ENCODE measurements at regions not wholly inside any gene's neighbourhood (a gene's known extent, or its start where the extent isn't known, plus 50 kb on each side); places are given as distances from the start of the nearest gene placed in this dataset.
"Not testable (repeated sequence)": the region's sequence is repeated elsewhere in the genome, so short reads cannot be mapped to it uniquely, and the experiment has no call there.

DNA sequence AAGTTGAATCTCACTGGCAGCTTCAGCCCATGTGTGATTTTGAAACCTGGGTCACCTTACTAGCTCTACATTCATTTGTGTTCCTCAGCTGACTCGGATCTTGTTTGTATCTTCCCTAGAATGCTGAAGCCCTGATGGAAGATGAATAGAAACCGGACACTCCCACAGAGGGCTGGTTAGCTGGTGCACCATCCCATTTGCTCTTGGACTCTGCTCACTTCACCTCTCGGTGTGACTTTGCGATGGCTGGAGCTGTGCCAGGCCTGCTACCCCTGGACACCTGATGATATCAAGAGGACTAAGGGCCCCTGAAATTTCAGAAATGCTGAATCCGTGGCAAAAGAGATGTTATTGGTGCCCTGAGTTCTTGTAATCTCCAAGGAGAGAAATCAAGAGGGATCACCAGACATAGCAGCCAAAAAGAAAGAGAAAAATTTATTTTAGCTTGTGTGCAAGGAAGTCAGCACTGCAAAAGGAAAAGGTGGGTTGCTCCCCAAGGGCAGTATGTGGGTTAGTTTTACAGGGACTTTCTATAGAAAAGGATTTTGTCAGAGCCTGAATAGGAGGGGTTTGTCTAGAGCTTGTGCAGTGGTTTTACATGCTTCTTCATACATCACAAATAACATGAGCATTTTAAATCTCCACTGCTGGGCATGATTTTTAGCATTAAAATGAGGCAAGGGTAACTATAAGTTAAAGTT is 426.3 kb upstream of the NOX3 start:
- Histone ChIP-seq H3K36me3 (no peaks in the 10 kb centered on the region), H3K27ac (no peak overlapping the region), H3K27me3 (ENCODE audit: insufficient read depth, low read depth, severe bottlenecking) (no peaks in the 10 kb centered on the region), H3K9me3 (ENCODE audit: severe bottlenecking) (no peaks in the 10 kb centered on the region), H3K4me3 (ENCODE audit: low read depth, low read length) (no peak overlapping the region)
- no peak for DNase-seq
- no peak for TF ChIP-seq CTCF (IDR thresholded peaks at IDR 0.05; ENCODE audit: low read depth, low read length)

DNA sequence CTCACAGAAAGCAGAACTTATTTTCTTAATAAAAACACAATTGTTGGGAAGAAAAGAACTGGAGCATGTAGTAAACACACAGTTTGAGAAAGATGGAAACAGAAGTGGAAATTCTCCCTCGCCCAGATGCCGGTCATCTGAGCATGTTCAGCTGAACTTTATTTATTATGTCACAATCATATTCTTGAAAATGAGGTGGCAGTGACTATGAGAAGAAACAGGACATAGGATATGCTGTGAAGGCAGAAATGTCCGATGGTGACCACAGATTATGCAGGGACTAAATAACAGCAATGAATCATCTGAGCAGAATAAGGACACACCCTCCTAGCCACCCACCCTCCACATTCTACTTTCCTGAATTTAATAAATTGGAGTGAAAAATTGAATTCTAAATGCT is 425.3 kb upstream of the NOX3 start:
- no peaks in the 10 kb centered on the region for H3K9me3 ChIP-seq (ENCODE audit: severe bottlenecking)
- DNase-seq, result no peak
- H3K27ac ChIP-seq, result no peak overlapping the region
- H3K36me3 ChIP-seq, result no peaks in the 10 kb centered on the region
- no peaks in the 10 kb centered on the region for H3K27me3 ChIP-seq (ENCODE audit: insufficient read depth, low read depth, severe bottlenecking)
- no peak overlapping the region for H3K4me3 ChIP-seq (ENCODE audit: low read depth, low read length)
- no peak for TF ChIP-seq CTCF (IDR thresholded peaks at IDR 0.05; ENCODE audit: low read depth, low read length)

DNA sequence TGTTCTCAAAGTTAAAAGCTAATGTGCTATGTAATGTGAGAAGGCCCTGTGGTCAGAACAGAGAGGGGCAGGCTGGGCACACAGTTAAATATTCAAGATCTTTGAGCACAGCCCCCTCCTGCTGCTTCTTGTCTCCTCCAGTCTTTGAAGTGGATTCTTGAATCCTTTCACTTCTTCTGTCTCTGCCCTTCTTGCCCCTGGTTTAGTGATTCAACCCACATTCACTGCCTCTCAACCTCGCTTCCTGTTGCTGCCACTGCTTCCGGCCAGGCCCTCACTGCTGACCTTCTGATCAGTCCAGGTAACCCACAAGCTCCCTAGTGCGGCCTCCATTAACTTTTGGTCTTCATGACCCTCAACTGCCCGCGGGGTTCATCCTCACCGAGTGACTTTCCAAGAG is 417.3 kb upstream of the NOX3 start:
- Histone ChIP-seq H3K27ac (no peak overlapping the region), H3K4me3 (ENCODE audit: low read depth, low read length) (no peak overlapping the region), H3K36me3 (no peaks in the 10 kb centered on the region), H3K27me3 (ENCODE audit: insufficient read depth, low read depth, severe bottlenecking) (no peaks in the 10 kb centered on the region), H3K9me3 (ENCODE audit: severe bottlenecking) (peaks cover 6% of the 10 kb centered on the region)
- no peak for DNase-seq
- no peak for TF ChIP-seq CTCF (IDR thresholded peaks at IDR 0.05; ENCODE audit: low read depth, low read length)

GRCh38 chr6:155867682-155868081 is 412.0 kb upstream of the NOX3 start:
- H3K27ac ChIP-seq, result no peak overlapping the region
- H3K27me3 ChIP-seq (ENCODE audit: insufficient read depth, low read depth, severe bottlenecking), result no peaks in the 10 kb centered on the region
- no peaks in the 10 kb centered on the region for H3K36me3 ChIP-seq
- peaks cover 6% of the 10 kb centered on the region for H3K9me3 ChIP-seq (ENCODE audit: severe bottlenecking)
- no peak for TF ChIP-seq CTCF (IDR thresholded peaks at IDR 0.05; ENCODE audit: low read depth, low read length)
- no peak for DNase-seq
- no peak overlapping the region for H3K4me3 ChIP-seq (ENCODE audit: low read depth, low read length)

DNA sequence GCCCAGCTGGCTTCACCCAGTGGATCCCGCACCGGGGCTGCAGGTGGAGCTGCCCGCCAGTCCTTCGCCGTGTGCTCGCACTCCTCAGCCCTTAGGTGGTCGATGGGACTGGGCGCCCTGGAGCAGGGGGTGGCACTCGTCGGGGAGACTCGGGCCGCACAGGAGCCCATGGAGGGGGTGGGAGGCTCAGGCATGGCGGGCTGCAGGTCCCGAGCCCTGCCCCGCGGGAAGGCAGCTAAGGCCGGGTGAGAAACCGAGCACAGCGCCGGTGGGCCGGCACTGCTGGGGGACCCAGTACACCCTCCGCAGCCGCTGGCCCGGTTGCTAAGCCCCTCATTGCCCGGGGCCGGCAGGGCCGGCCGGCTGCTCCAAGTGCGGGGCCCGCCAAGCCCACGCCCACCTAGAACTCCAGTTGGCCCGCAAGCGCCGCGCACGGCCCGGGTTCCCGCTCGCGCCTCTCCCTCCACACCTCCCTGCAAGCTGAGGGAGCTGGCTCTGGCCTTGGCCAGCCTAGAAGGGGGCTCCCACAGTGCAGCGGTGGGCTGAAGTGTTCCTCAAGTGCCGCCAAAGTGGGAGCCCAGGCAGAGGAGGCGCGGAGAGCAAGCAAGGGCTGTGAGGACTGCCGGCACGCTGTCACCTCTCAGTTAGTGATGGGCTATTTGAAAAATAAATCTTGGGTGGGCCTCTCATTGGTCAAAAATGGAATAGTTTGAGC is 411.2 kb upstream of the NOX3 start:
- not testable (repeated sequence) for H3K27ac ChIP-seq; H3K9me3 ChIP-seq (ENCODE audit: severe bottlenecking); H3K4me3 ChIP-seq (ENCODE audit: low read depth, low read length); H3K27me3 ChIP-seq (ENCODE audit: insufficient read depth, low read depth, severe bottlenecking); DNase-seq; H3K36me3 ChIP-seq

- H3K4me3 ChIP-seq (ENCODE audit: low read depth, low read length), result no peak overlapping the region
- DNase-seq, result no peak
- TF ChIP-seq CTCF (IDR thresholded peaks at IDR 0.05; ENCODE audit: low read depth, low read length), result no peak
These were observed 406.2 kb upstream of the NOX3 start for GRCh38 chr6:155861821-155862220.

GRCh38 chr6:155858906-155859305 is 403.3 kb upstream of the NOX3 start:
- not testable (repeated sequence) for H3K27ac ChIP-seq; H3K27me3 ChIP-seq (ENCODE audit: insufficient read depth, low read depth, severe bottlenecking); H3K4me3 ChIP-seq (ENCODE audit: low read depth, low read length); H3K36me3 ChIP-seq; DNase-seq; H3K9me3 ChIP-seq (ENCODE audit: severe bottlenecking)

More at GRCh38 chr6:155861821-155862220, 406.2 kb upstream of the NOX3 start:
- Histone ChIP-seq H3K36me3 (no peaks in the 10 kb centered on the region), H3K27ac (no peak overlapping the region), H3K27me3 (ENCODE audit: insufficient read depth, low read depth, severe bottlenecking) (no peaks in the 10 kb centered on the region), H3K9me3 (ENCODE audit: severe bottlenecking) (no peaks in the 10 kb centered on the region)

All from WERI-Rb-1 (cell line).